ENCODE measurements at regions not wholly inside any gene's neighbourhood (a gene's known extent, or its start where the extent isn't known, plus 50 kb on each side); places are given as distances from the start of the nearest gene placed in this dataset.
A peak's percentile ranks its signal among the peaks of the same experiment; 100 is the strongest.

GRCh38 chr15:80308002-80308401 lies 56.0 kb upstream of the CTXND1 start:
- TF ChIP-seq, protein P1, sequence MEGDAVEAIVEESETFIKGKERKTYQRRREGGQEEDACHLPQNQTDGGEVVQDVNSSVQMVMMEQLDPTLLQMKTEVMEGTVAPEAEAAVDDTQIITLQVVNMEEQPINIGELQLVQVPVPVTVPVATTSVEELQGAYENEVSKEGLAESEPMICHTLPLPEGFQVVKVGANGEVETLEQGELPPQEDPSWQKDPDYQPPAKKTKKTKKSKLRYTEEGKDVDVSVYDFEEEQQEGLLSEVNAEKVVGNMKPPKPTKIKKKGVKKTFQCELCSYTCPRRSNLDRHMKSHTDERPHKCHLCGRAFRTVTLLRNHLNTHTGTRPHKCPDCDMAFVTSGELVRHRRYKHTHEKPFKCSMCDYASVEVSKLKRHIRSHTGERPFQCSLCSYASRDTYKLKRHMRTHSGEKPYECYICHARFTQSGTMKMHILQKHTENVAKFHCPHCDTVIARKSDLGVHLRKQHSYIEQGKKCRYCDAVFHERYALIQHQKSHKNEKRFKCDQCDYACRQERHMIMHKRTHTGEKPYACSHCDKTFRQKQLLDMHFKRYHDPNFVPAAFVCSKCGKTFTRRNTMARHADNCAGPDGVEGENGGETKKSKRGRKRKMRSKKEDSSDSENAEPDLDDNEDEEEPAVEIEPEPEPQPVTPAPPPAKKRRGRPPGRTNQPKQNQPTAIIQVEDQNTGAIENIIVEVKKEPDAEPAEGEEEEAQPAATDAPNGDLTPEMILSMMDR (conservative IDR thresholded peaks at IDR 0.05) = 0 out of 2 replicates have a peak, but pooled peaks have one; percentile 7
- H3K27ac ChIP-seq = no peak overlapping the region

DNA sequence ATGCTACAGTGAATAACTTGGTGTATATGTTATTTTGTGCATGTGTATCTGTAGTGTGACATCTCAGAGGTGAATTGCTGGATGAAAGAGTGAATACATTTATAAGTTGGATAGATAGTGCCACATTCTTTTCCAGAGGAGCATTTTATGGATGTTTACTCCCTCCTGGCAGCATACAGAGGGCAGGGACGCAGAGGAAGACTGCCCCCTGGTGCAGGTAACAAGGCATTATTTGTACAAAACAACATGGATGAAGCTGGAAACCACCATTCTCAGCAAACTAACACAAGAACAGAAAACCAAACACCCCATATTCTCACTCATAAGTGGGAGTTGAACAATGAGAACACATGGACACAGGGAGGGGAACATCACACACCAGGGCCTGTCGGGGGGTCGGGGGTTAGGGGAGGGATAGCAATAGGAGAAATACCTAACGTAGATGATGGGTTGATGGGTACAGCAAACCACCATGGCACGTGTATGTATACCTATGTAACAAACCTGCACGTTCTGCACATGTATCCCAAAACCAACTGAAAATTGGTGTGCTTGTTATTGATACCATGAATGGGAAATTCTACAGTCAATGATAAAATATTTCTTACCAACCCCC lies 57.9 kb upstream of the CTXND1 start:
- no peak overlapping the region for H3K27ac ChIP-seq
- TF ChIP-seq, protein P1 (conservative IDR thresholded peaks at IDR 0.05) = peak; percentile 96

DNA sequence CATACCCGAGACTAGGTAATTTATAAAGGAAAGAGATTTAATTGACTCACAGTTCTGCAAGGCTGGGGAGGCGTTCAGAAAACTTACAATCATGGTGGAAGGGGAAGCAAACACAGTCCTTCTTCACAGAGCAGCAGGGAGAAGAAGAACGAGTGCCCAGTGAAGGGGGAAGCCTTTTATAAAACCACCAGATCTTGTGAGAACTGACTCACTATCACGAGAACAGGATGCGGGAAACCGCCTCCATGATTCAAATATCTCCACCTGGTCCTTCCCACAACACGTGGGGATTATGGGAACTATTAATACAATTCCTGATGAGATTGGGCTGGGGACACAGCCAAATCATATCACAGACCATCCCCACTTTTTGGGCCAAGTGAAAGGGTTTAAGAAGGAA lies 58.8 kb upstream of the CTXND1 start:
- TF ChIP-seq, protein P1 (conservative IDR thresholded peaks at IDR 0.05) = no peak
- no peak overlapping the region for H3K27ac ChIP-seq

DNA sequence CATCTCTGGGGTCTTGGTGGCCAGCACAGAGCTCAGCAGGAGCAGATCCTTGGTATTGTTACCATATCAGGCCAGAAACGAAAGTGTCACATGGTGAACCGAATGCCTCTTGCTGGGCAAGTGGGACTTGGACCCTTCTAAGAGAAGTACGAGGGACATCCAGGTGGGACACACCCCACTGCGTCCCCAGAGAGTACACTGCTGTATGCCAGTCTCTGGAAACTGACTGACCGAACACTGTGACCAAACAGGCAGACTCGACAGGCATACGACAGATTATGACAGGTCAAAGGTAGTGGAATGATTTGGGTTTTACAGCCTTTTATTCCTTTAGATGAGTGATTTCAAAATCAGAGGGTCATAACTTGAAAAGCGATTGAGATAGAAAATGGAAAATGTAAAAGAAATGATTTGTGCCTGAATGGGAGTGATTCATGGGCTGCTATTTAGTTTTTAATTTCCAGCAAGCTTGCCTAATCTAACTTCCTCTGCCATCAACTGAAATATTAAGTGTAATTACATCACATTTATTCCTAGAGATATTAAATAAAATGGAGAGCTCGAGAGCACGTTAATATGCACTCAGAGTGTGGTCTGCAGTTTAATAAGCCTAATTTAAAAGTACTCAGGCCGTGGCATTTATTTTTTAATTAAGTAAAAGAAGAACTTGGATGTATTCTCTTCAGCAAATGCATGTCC lies 63.4 kb upstream of the CTXND1 start:
- H3K27ac ChIP-seq = no peak overlapping the region
- TF ChIP-seq, protein P1 (conservative IDR thresholded peaks at IDR 0.05) = no peak

DNA sequence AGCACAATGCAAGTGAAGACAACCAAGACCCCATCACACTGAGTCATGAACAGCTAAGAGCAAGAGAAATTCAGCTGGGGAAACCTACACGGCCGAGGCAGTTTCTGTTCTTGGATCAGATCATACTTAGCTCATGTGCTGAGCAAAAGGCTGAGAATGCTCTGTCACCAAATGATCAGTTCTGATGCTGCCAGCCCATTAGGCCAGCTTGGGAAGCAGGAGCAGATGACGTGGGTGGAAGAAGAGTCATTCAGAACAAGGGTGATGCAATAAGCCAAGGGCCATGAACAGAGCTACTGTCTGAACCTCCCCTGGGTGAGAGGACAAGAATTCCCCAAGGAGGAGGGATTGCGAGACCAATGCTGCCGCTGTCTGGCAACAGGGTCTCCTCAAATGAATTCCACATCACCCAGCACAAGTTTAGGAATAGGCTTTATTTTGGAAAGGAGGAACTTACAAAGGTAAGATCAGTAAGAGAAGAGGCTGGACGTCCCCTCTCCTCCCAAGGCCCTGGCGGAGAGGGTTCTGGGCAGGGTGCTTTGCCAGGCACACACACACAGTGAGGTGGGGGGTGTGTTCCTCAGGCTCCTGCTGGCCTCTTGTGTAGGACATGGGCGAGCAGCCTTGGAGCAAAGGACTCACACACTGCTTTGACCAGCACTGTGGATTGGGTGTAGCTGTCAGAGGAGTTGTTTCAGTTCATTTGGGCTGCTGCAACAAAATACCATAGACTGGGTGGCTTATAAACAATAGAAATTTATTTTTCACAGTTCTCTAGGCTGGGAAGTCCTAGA lies 65.6 kb upstream of the CTXND1 start:
- TF ChIP-seq, protein P1 (conservative IDR thresholded peaks at IDR 0.05) = no peak

DNA sequence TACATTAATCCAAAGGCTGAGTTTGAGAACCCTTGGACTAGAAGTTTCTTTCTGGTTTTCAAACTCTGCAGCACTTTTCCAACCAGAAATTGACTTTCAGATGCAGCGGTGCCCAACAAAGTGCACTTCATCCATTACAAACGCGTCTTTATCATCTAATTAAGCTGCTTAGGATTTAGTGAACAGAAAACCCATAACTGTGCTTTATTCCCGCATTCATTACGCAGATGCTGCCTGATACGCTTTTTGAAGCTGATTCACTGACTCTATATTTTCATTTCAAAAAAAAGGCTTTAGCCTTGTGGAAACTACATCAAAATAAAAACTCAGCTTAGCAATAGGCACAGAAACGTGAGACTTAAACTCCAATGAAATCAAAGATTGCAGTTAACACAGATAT lies 69.8 kb upstream of the CTXND1 start:
- TF ChIP-seq, protein P1 (conservative IDR thresholded peaks at IDR 0.05) = no peak
- no peak overlapping the region for H3K27ac ChIP-seq

More for the DNA sequence above, 65.6 kb upstream of the CTXND1 start:
- no peak overlapping the region for H3K27ac ChIP-seq

- no peak overlapping the region for H3K27ac ChIP-seq
- TF ChIP-seq, protein P1 (conservative IDR thresholded peaks at IDR 0.05) = peak; percentile 25
Observed at GRCh38 chr15:80323285-80323684, 71.3 kb upstream of the CTXND1 start.
